ENCODE measurements at regions not wholly inside any gene's neighbourhood (a gene's known extent, or its start where the extent isn't known, plus 50 kb on each side); places are given as distances from the start of the nearest gene placed in this dataset.

DNA sequence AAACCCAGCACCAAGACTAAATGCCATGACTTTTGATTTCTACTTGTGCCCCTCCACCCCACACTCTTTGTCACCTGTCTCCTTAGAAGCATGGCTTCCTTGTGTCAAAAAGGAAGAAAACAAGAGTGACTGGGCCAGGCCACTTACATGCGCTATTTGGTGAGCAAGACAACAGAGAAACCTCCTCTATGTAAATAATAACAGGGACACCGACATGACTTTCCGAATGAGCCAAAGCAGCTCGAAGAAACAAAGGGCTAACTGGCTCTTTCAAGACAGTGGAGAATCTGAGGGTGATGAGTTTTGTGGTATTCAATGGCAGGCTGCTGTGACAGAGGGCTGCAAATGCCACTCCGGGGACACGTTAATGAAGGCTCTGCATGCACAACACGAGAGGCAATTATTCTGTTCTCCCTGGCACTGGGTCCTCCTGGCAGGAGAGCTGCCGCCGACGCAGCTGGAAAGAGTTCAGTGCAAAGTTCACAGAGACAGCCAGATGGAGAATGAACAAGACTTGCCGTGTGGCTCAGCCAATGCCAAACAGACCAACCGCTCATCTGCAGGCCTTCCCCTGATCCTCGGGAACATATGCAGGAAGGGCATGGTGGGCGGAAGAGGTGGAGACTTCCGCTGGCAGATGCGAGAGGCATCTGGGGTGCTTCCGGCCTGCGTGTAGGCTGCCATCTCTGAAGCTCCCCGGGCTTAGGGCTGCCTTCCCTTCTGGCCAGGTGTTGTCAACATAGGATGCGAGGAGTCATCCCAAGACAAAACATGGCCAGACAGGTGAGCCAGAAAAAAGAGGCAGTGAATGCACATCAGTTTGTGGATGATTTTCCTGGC lies 59.1 kb upstream of the SMNDC1 start:
- peaks cover 6% of the 10 kb centered on the region for H3K4me1 Mint-ChIP-seq (ENCODE audit: unreplicated experiment)
- TF ChIP-seq, protein P1, sequence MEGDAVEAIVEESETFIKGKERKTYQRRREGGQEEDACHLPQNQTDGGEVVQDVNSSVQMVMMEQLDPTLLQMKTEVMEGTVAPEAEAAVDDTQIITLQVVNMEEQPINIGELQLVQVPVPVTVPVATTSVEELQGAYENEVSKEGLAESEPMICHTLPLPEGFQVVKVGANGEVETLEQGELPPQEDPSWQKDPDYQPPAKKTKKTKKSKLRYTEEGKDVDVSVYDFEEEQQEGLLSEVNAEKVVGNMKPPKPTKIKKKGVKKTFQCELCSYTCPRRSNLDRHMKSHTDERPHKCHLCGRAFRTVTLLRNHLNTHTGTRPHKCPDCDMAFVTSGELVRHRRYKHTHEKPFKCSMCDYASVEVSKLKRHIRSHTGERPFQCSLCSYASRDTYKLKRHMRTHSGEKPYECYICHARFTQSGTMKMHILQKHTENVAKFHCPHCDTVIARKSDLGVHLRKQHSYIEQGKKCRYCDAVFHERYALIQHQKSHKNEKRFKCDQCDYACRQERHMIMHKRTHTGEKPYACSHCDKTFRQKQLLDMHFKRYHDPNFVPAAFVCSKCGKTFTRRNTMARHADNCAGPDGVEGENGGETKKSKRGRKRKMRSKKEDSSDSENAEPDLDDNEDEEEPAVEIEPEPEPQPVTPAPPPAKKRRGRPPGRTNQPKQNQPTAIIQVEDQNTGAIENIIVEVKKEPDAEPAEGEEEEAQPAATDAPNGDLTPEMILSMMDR (IDR thresholded peaks at IDR 0.05; ENCODE audit: unreplicated experiment), result no peak
- H3K36me3 Mint-ChIP-seq (ENCODE audit: low read depth, unreplicated experiment), result no peaks in the 10 kb centered on the region
- H3K27me3 Mint-ChIP-seq (ENCODE audit: unreplicated experiment), result peaks cover 4% of the 10 kb centered on the region
- no peaks in the 10 kb centered on the region for H3K9me3 Mint-ChIP-seq (ENCODE audit: unreplicated experiment)
- no peak overlapping the region for H3K4me3 Mint-ChIP-seq (ENCODE audit: unreplicated experiment)
- no peak for DNase-seq (ENCODE audit: low spot score)
- H3K27ac Mint-ChIP-seq (ENCODE audit: unreplicated experiment), result no peak overlapping the region

DNA sequence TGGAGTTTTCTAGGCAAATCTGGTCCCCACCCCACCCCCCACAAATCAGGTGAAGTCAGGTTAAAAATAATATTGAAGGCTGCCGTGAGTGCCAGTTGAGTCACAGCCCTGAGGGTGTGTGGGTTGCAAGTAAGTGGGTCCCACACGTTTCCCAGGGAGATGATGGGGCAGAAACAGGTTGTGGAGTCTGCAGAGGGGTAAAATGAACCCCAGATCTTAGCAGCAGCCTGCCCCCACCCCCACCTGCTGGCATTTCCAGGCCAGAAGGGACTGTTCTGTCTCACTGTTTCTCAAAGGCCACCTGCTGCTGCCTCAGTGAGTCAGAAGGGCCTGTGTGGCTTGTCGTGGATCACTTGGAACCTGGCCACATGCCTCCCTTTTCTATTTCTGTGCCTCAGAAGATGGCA lies 59.8 kb upstream of the SMNDC1 start:
- peaks cover 4% of the 10 kb centered on the region for H3K4me1 Mint-ChIP-seq (ENCODE audit: unreplicated experiment)
- no peak overlapping the region for H3K4me3 Mint-ChIP-seq (ENCODE audit: unreplicated experiment)
- peaks cover 4% of the 10 kb centered on the region for H3K27me3 Mint-ChIP-seq (ENCODE audit: unreplicated experiment)
- no peak for DNase-seq (ENCODE audit: low spot score)
- no peak overlapping the region for H3K27ac Mint-ChIP-seq (ENCODE audit: unreplicated experiment)
- no peaks in the 10 kb centered on the region for H3K9me3 Mint-ChIP-seq (ENCODE audit: unreplicated experiment)
- TF ChIP-seq, protein P1 (IDR thresholded peaks at IDR 0.05; ENCODE audit: unreplicated experiment), result no peak
- no peaks in the 10 kb centered on the region for H3K36me3 Mint-ChIP-seq (ENCODE audit: low read depth, unreplicated experiment)

DNA sequence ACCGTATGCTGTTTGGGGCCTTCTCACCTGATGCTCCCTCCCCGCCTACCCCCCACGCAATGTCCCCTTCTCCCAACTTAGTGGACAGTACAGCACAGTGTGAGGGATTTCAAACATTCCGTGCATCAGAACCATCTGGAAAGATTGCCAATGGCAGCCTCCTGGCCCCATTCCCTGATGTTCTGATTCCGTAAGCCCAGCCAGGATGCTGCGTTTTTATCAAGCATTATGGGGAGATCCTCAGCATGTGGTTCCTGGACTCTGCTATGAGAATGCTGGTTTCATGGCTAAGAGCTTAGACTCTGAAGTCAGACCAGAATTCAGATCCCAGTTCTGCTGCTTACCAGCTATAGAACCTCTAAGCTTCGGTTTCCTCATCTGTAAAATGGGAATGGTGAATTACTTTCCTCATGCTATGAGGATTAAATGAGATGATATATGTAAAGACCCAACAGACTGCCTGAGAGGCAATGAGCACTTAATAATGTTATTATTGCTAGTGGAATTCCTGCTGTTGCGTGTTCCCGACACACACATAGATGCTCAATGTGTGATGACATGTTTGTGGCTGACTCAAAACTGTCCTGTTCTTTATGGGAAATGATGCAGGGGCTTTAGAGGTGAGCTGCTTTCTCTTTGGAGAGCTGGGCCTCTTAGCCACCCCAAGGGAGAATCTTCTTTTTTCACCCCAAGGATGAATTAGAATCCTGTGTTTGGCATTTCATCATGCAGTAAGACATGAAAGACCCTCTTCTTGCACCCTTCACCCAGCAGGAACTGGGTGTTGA lies 60.8 kb upstream of the SMNDC1 start:
- no peak overlapping the region for H3K27ac Mint-ChIP-seq (ENCODE audit: unreplicated experiment)
- no peak overlapping the region for H3K4me3 Mint-ChIP-seq (ENCODE audit: unreplicated experiment)
- peaks cover 4% of the 10 kb centered on the region for H3K27me3 Mint-ChIP-seq (ENCODE audit: unreplicated experiment)
- TF ChIP-seq, protein P1 (IDR thresholded peaks at IDR 0.05; ENCODE audit: unreplicated experiment), result no peak
- no peak for DNase-seq (ENCODE audit: low spot score)
- no peaks in the 10 kb centered on the region for H3K36me3 Mint-ChIP-seq (ENCODE audit: low read depth, unreplicated experiment)
- H3K9me3 Mint-ChIP-seq (ENCODE audit: unreplicated experiment), result no peaks in the 10 kb centered on the region
- peaks cover 4% of the 10 kb centered on the region for H3K4me1 Mint-ChIP-seq (ENCODE audit: unreplicated experiment)

DNA sequence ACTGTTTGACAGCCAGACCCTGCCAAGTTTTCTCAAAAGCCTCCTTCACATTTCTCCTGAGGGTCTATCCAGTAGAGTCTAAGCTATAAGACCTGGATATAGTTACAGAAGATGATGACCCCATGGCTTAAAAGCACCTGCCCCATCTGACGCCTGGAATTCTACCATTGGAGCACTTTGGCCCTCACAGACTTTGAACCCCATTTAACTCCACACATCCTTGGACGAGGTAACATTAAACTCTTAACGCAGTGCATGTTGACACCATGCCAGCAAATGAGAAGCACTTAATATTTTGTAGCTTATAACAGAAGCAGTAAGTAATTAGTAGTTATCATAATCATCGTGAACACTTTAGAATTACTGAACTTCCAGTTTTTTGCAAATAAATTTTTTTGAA lies 61.9 kb upstream of the SMNDC1 start:
- TF ChIP-seq, protein P1 (IDR thresholded peaks at IDR 0.05; ENCODE audit: unreplicated experiment), result no peak
- Mint-ChIP-seq H3K27ac (ENCODE audit: unreplicated experiment) (no peak overlapping the region), H3K4me1 (ENCODE audit: unreplicated experiment) (peaks cover 5% of the 10 kb centered on the region), H3K4me3 (ENCODE audit: unreplicated experiment) (no peak overlapping the region), H3K9me3 (ENCODE audit: unreplicated experiment) (no peaks in the 10 kb centered on the region), H3K27me3 (ENCODE audit: unreplicated experiment) (peaks cover 4% of the 10 kb centered on the region), H3K36me3 (ENCODE audit: low read depth, unreplicated experiment) (no peaks in the 10 kb centered on the region)
- DNase-seq (ENCODE audit: low spot score), result no peak

DNA sequence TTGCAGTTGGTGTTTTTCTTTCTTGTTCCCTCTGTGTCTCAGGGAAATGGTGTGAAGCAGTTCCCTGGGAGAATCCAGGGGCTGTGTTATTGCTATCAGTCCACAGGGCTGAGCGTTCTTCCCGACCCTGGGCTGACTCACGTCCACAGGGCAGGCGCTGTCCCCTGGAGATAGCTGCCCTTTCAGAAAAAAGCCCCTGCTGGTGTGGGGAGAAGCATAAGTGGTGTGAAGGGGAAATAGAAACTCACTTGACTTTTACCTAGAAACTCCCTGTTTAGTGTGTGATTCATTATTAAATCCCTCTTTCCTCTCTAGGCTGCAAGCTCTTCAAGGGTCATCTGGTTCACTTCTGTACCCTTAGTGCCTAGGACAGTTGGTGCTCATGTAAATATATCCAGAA lies 63.3 kb upstream of the SMNDC1 start:
- Mint-ChIP-seq H3K4me3 (ENCODE audit: unreplicated experiment) (no peak overlapping the region), H3K27me3 (ENCODE audit: unreplicated experiment) (peaks cover 4% of the 10 kb centered on the region), H3K36me3 (ENCODE audit: low read depth, unreplicated experiment) (peaks cover 3% of the 10 kb centered on the region), H3K9me3 (ENCODE audit: unreplicated experiment) (no peaks in the 10 kb centered on the region), H3K27ac (ENCODE audit: unreplicated experiment) (no peak overlapping the region), H3K4me1 (ENCODE audit: unreplicated experiment) (peaks cover 18% of the 10 kb centered on the region)
- TF ChIP-seq, protein P1 (IDR thresholded peaks at IDR 0.05; ENCODE audit: unreplicated experiment), result no peak
- DNase-seq (ENCODE audit: low spot score), result no peak
